Spleen (tissue), 7 donors: ENCODE measurements at regions not wholly inside any gene's neighbourhood (a gene's known extent, or its start where the extent isn't known, plus 50 kb on each side); places are given as distances from the start of the nearest gene placed in this dataset.

Experiments
- CTCF ChIP-seq, 11 experiments: fragments of 200-600 bp in 7 of 11; fragments of 450-650 bp in 4 of 11; sonication (generic) in 4 of 11; IDR thresholded peaks in 8 of 11; conservative IDR thresholded peaks in 3 of 11; 1 replicate in 7 of 11; 2 replicates in 4 of 11; pipeline versions ENCODE4 v1.4.0 to v1.8.0; 2016 to 2021; ENCODE audit warnings: antibody characterized with exemption in 11 of 11, inconsistent platforms in 4 of 11, mild to moderate bottlenecking in 1 of 11
- POLR2A ChIP-seq, 3 donors: fragments of 450-650 bp; IDR thresholded peaks; one replicate each; pipeline ENCODE4 v1.5.1; 2017; ENCODE audit warnings: antibody characterized with exemption in 3 of 3, mild to moderate bottlenecking in 1 of 3
- POLR2AphosphoS5 ChIP-seq, 3 donors: sonication (generic); formaldehyde crosslinking; IDR thresholded peaks; one replicate each; pipeline ENCODE4 v1.5.1; 2017; ENCODE audit warnings: antibody characterized with exemption in 3 of 3
- donor health status: DM: no; HTN: no; CAD: no; lungs with moderate emphysema.
- donor health status: DM: no; HTN: no; CAD: no.
- donor health status: DM: no; HTN: no; CAD: no.

- no peak for TF ChIP-seq POLR2AphosphoS5 (IDR thresholded peaks at IDR 0.05)
- no peak for TF ChIP-seq CTCF (IDR thresholded peaks at IDR 0.05 in 8 of 11, conservative IDR thresholded peaks at IDR 0.05 in 3 of 11)
- TF ChIP-seq POLR2A (IDR thresholded peaks at IDR 0.05), result no peak
These were observed 902.1 kb downstream of the LTN1 start for GRCh38 chr21:28090546-28090945.
